Spleen (tissue), 7 donors: ENCODE measurements at regions not wholly inside any gene's neighbourhood (a gene's known extent, or its start where the extent isn't known, plus 50 kb on each side); places are given as distances from the start of the nearest gene placed in this dataset.

Source experiments
- CTCF ChIP-seq, 11 experiments: fragments of 200-600 bp in 7 of 11; fragments of 450-650 bp in 4 of 11; sonication (generic) in 4 of 11; IDR thresholded peaks in 8 of 11; conservative IDR thresholded peaks in 3 of 11; 1 replicate in 7 of 11; 2 replicates in 4 of 11; pipeline versions ENCODE4 v1.4.0 to v1.8.0; 2016 to 2021; ENCODE audit warnings: antibody characterized with exemption in 11 of 11, inconsistent platforms in 4 of 11, mild to moderate bottlenecking in 1 of 11
- POLR2A ChIP-seq, 3 donors: fragments of 450-650 bp; IDR thresholded peaks; one replicate each; pipeline ENCODE4 v1.5.1; 2017; ENCODE audit warnings: antibody characterized with exemption in 3 of 3, mild to moderate bottlenecking in 1 of 3
- POLR2AphosphoS5 ChIP-seq, 3 donors: sonication (generic); formaldehyde crosslinking; IDR thresholded peaks; one replicate each; pipeline ENCODE4 v1.5.1; 2017; ENCODE audit warnings: antibody characterized with exemption in 3 of 3
- donor health status: DM: no; HTN: no; CAD: no; lungs with moderate emphysema.
- donor health status: DM: no; HTN: no; CAD: no.
- donor health status: DM: no; HTN: no; CAD: no.

DNA sequence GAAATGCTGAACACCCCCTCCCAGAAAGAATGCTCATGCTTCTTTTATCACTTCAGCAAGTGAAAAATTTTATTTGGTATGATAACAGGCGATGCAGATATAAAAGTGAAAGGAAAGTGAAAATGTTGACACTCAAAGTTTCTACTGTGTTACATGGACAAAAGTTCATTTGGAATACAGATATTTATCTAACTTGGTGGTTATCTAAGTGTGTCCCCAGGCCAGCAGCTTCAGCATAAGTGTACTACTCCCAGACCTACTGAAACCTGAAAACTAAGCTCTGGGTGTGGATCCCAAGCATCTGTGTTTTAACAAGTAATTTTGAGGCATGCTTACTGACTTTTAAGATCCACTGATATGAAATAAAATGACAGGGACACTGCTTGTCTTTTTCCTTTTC, 157.1 kb upstream of the BCHE start:
- no peak for TF ChIP-seq CTCF (IDR thresholded peaks at IDR 0.05 in 8 of 11, conservative IDR thresholded peaks at IDR 0.05 in 3 of 11)
- no peak for TF ChIP-seq POLR2A (IDR thresholded peaks at IDR 0.05)
- TF ChIP-seq POLR2AphosphoS5 (IDR thresholded peaks at IDR 0.05), result no peak
